Prostate gland (tissue), 2 donors: ENCODE measurements at regions not wholly inside any gene's neighbourhood (a gene's known extent, or its start where the extent isn't known, plus 50 kb on each side); places are given as distances from the start of the nearest gene placed in this dataset.

ENCODE experiments used
- DNase-seq: peaks from one replicate; pipeline ENCODE4 v3.0.0-alpha.2; 2019; ENCODE audit warnings: low spot score
- H3K27ac ChIP-seq, 2 donors: fragments of 200-600 bp; sonication (generic); 2 replicates each; pipeline ENCODE4 v1.5.1; 2017 to 2019
- H3K27me3 ChIP-seq: fragments of 200-600 bp; sonication (generic); replicated peaks from 2 replicates; pipeline ENCODE4 v1.5.1; 2019; ENCODE audit not compliant: insufficient read depth
- H3K36me3 ChIP-seq, 2 donors: fragments of 200-600 bp; sonication (generic); 1 replicate in 1 of 2; 2 replicates in 1 of 2; pipeline versions ENCODE4 v1.5.1 to v1.8.1; 2017 to 2019
- H3K4me1 ChIP-seq: fragments of 200-600 bp; sonication (generic); replicated peaks from 2 replicates; pipeline ENCODE4 v1.5.1; 2019
- H3K4me3 ChIP-seq, 2 donors: fragments of 200-600 bp; sonication (generic); 2 replicates each; pipeline ENCODE4 v1.5.1; 2017 to 2019
- H3K9me3 ChIP-seq: fragments of 200-600 bp; sonication (generic); 2 replicates; pipeline ENCODE4 v1.5.1; 2017
- POLR2A ChIP-seq: fragments of 450-650 bp; IDR thresholded peaks from one replicate; pipeline ENCODE4 v1.6.1; 2016; ENCODE audit warnings: antibody characterized with exemption, mild to moderate bottlenecking
- POLR2AphosphoS5 ChIP-seq: sonication (generic); formaldehyde crosslinking; IDR thresholded peaks from one replicate; pipeline ENCODE4 v1.6.1; 2017; ENCODE audit warnings: antibody characterized with exemption
- WGBS: methylation state at CpG from one replicate; pipeline ENCODE4 v1.1.5; 2018; 5-methylcytosine and 5-hydroxymethylcytosine counted together
- intact Hi-C: fragments of 100-400 bp; cut with DNase I; formaldehyde crosslinking; loops from one replicate; pipeline ENCODE4 v1.14.2; 2022
- TF ChIP-seq, protein P1 (sequence below), 4 experiments: fragments of 200-600 bp in 2 of 4; fragments of 450-650 bp in 2 of 4; sonication (generic) in 2 of 4; IDR thresholded peaks; 1 replicate in 3 of 4; 2 replicates in 1 of 4; pipeline ENCODE4 v1.5.1; 2016 to 2019; ENCODE audit warnings: antibody characterized with exemption in 4 of 4, mild to moderate bottlenecking in 2 of 4, moderate library complexity in 2 of 4

DNA sequence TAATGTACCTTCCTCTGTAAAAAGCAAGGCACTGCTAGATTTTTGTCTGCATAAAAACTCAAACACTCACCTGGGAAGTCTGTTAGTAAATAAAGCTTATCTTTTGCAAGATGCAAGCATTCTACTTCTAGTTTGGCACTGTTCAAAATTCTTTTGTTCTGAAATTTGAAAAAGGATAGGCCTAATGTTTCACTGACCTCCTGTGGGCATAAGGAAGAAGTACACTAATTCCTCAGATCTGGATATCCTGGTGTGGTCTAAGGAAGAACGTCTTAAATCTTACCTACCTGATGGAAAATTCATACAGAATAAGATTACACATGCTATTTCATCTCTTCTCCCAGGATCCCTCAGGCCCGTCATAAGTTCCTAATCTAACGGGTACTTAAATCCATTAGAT lies 93.5 kb upstream of the CAMK1G start:
- 73% methylated on average over 3 of the region's 3 CpGs for WGBS
- Histone ChIP-seq H3K36me3 (no peaks in the 10 kb centered on the region), H3K9me3 (no peaks in the 10 kb centered on the region), H3K27ac (no peak overlapping the region), H3K4me3 (no peak overlapping the region), H3K4me1 (no peaks in the 10 kb centered on the region), H3K27me3 (no peaks in the 10 kb centered on the region)
- TF ChIP-seq POLR2A, result no peak
- TF ChIP-seq, protein P1, sequence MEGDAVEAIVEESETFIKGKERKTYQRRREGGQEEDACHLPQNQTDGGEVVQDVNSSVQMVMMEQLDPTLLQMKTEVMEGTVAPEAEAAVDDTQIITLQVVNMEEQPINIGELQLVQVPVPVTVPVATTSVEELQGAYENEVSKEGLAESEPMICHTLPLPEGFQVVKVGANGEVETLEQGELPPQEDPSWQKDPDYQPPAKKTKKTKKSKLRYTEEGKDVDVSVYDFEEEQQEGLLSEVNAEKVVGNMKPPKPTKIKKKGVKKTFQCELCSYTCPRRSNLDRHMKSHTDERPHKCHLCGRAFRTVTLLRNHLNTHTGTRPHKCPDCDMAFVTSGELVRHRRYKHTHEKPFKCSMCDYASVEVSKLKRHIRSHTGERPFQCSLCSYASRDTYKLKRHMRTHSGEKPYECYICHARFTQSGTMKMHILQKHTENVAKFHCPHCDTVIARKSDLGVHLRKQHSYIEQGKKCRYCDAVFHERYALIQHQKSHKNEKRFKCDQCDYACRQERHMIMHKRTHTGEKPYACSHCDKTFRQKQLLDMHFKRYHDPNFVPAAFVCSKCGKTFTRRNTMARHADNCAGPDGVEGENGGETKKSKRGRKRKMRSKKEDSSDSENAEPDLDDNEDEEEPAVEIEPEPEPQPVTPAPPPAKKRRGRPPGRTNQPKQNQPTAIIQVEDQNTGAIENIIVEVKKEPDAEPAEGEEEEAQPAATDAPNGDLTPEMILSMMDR (IDR thresholded peaks at IDR 0.05), result peak in 2 of 4 experiments; percentile 12 to 54
- no peak for DNase-seq
- intact Hi-C loops, result no loop called here

DNA sequence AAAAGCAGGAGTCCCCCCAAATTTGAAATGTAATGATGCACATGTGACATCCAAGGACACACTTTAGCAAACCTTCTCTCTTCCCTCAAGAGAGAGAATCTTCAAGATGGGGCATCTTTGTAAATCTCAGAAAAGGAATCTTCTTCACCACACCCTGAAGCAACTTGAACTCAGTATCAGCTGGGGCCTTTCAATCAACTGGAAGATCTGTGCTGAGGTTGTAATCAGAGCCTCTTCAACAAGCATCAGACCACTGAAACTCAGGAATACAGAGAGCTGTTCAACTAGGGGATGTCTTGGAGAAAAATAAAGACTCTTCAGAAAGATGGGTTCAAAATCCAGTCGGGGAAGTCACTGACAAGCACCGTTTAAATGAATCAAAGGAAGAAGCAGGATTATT lies 92.5 kb upstream of the CAMK1G start:
- no peaks in the 10 kb centered on the region for H3K9me3 ChIP-seq
- no peak for TF ChIP-seq POLR2AphosphoS5
- TF ChIP-seq, protein P1 (IDR thresholded peaks at IDR 0.05), result no peak
- TF ChIP-seq POLR2A, result no peak
- no peak overlapping the region for H3K4me3 ChIP-seq
- no peaks in the 10 kb centered on the region for H3K27me3 ChIP-seq
- no peaks in the 10 kb centered on the region for H3K36me3 ChIP-seq
- DNase-seq, result no peak
- intact Hi-C loops, result no loop called here
- H3K4me1 ChIP-seq, result no peaks in the 10 kb centered on the region
- no peak overlapping the region for H3K27ac ChIP-seq
- WGBS, result 86% methylated on average over 2 of the region's 2 CpGs

DNA sequence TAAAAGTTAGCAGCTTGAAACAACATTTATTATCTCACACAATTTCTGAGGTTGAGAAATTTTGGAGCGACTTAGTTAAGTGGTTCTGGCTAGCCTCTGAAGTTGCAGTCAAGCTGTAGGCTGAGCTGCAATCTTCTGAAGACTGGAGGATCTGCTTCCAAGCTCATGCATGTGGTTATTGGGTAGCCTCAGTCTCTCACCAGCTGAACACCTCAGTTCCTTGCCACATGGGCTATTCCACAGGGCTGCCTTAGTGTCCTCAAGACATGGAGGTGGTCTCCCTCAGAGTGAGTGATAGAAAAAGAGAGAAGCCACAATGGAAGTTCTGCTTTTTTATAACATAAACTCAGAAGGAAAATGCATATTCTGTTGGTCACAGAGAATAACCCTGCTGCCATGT lies 92.0 kb upstream of the CAMK1G start:
- Histone ChIP-seq H3K4me3 (no peak overlapping the region), H3K36me3 (no peaks in the 10 kb centered on the region), H3K4me1 (no peaks in the 10 kb centered on the region), H3K27me3 (no peaks in the 10 kb centered on the region), H3K27ac (no peak overlapping the region), H3K9me3 (no peaks in the 10 kb centered on the region)
- TF ChIP-seq, protein P1 (IDR thresholded peaks at IDR 0.05), result no peak
- no peak for TF ChIP-seq POLR2A
- no peak for TF ChIP-seq POLR2AphosphoS5
- WGBS, result 83% methylated on average over 1 of the region's 1 CpG
- intact Hi-C loops, result no loop called here
- no peak for DNase-seq

DNA sequence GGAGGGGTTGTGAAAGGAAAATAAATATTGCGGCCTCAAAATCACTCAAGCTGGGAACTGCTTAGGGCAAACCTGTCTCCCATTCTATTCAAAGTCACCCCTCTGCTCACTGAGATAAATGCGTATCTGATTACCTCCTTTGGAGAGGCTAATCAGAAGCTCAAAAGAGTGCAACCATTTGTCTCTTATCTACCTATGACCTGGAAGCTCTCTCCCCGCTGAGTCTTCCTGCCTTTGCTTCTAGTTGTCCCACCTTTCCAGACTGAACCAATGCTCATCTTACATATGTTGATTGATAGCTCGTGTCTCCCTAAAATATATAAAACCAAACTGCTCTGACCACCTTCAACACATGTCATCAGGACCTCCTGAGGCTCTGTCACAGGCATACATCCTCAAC lies 91.6 kb upstream of the CAMK1G start:
- TF ChIP-seq POLR2AphosphoS5 (no peak), POLR2A (no peak)
- TF ChIP-seq, protein P1 (IDR thresholded peaks at IDR 0.05), result no peak

DNA sequence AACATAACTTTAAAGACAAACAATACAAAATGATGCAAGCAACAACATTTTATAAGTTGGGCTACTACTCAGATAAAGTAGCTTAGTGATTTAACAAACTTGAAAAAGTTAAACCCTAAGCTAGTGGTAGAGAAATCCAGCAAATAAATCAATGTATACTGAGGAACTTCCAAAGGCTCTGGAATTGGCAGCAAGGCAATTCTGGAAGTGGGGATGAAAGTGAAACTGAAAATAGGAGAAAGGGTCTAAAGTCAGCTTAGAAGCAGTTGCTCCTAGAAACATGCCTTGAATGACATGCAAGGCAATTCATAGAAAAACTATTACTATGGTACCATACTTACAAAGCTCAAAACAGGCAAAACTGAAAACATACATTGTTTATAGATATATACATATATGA lies 90.0 kb upstream of the CAMK1G start:
- no peaks in the 10 kb centered on the region for H3K9me3 ChIP-seq
- no peak for DNase-seq
- TF ChIP-seq, protein P1 (IDR thresholded peaks at IDR 0.05), result no peak
- TF ChIP-seq POLR2A, result no peak
- TF ChIP-seq POLR2AphosphoS5, result no peak

More for the DNA sequence above, 91.6 kb upstream of the CAMK1G start:
- no peaks in the 10 kb centered on the region for H3K4me1 ChIP-seq
- H3K9me3 ChIP-seq, result no peaks in the 10 kb centered on the region
- no peak for DNase-seq
- intact Hi-C loops, result no loop called here
- H3K27me3 ChIP-seq, result no peaks in the 10 kb centered on the region
- WGBS, result 85% methylated on average over 4 of the region's 4 CpGs
- H3K4me3 ChIP-seq, result no peak overlapping the region
- H3K36me3 ChIP-seq, result no peaks in the 10 kb centered on the region
- H3K27ac ChIP-seq, result no peak overlapping the region

More for the DNA sequence above, 90.0 kb upstream of the CAMK1G start:
- Histone ChIP-seq H3K4me1 (no peaks in the 10 kb centered on the region), H3K27me3 (no peaks in the 10 kb centered on the region), H3K36me3 (no peaks in the 10 kb centered on the region), H3K4me3 (no peak overlapping the region), H3K27ac (no peak overlapping the region)
- intact Hi-C loops, result no loop called here
